HG02678 (cell line): ENCODE measurements at regions not wholly inside any gene's neighbourhood (a gene's known extent, or its start where the extent isn't known, plus 50 kb on each side); places are given as distances from the start of the nearest gene placed in this dataset.

Source experiments
- ATAC-seq: cut with Tn5 transposase; IDR thresholded peaks from one replicate; pipeline ENCODE4 v1.9.1; 2021; ENCODE audit warnings: mild to moderate bottlenecking, moderate library complexity; ENCODE audit not compliant: unreplicated experiment

- ATAC-seq = no peak
Observed at GRCh38 chr4:130416228-130416627, 1320.3 kb downstream of the C4orf33 start.

GRCh38 chr4:130419211-130419975 lies 1323.4 kb downstream of the C4orf33 start:
- ATAC-seq = no peak

GRCh38 chr4:130422261-130422660 lies 1326.3 kb downstream of the C4orf33 start:
- ATAC-seq = no peak

- no peak for ATAC-seq
Observed at GRCh38 chr4:130424211-130424610, 1328.3 kb downstream of the C4orf33 start.

GRCh38 chr4:130432289-130432688 lies 1336.3 kb downstream of the C4orf33 start:
- no peak for ATAC-seq

GRCh38 chr4:130449741-130450140 lies 1353.8 kb downstream of the C4orf33 start:
- no peak for ATAC-seq

GRCh38 chr4:130468340-130468739 lies 1372.4 kb downstream of the C4orf33 start:
- ATAC-seq = no peak

- no peak for ATAC-seq
Observed at GRCh38 chr4:130478406-130478805, 1382.5 kb downstream of the C4orf33 start.

- no peak for ATAC-seq
Observed at GRCh38 chr4:130479020-130479419, 1383.1 kb downstream of the C4orf33 start.

- ATAC-seq = no peak
Observed at GRCh38 chr4:130479674-130480073, 1383.7 kb downstream of the C4orf33 start.

- ATAC-seq = no peak
Observed at GRCh38 chr4:130484826-130485225, 1388.9 kb downstream of the C4orf33 start.

GRCh38 chr4:130485371-130485770 lies 1389.4 kb downstream of the C4orf33 start:
- no peak for ATAC-seq

- no peak for ATAC-seq
Observed at GRCh38 chr4:130486186-130486585, 1390.2 kb downstream of the C4orf33 start.

GRCh38 chr4:130486841-130487240 lies 1390.9 kb downstream of the C4orf33 start:
- no peak for ATAC-seq

GRCh38 chr4:130510661-130511060 lies 1414.7 kb downstream of the C4orf33 start:
- ATAC-seq = no peak

GRCh38 chr4:130511776-130512175 lies 1415.8 kb downstream of the C4orf33 start:
- no peak for ATAC-seq

- no peak for ATAC-seq
Observed at GRCh38 chr4:130524057-130524456, 1428.1 kb downstream of the C4orf33 start.

- no peak for ATAC-seq
Observed at GRCh38 chr4:130530505-130530904, 1434.6 kb downstream of the C4orf33 start.

- ATAC-seq = no peak
Observed at GRCh38 chr4:130534651-130535050, 1438.7 kb downstream of the C4orf33 start.

GRCh38 chr4:130542953-130543352 lies 1447.0 kb downstream of the C4orf33 start:
- ATAC-seq = no peak

- ATAC-seq = no peak
Observed at GRCh38 chr4:130545171-130545570, 1449.2 kb downstream of the C4orf33 start.

- ATAC-seq = no peak
Observed at GRCh38 chr4:130545596-130545995, 1449.6 kb downstream of the C4orf33 start.

GRCh38 chr4:130559268-130559667 lies 1463.3 kb downstream of the C4orf33 start:
- no peak for ATAC-seq
